ENCODE measurements at regions not wholly inside any gene's neighbourhood (a gene's known extent, or its start where the extent isn't known, plus 50 kb on each side); places are given as distances from the start of the nearest gene placed in this dataset.
"Not testable (repeated sequence)": the region's sequence is repeated elsewhere in the genome, so short reads cannot be mapped to it uniquely, and the experiment has no call there.

GRCh38 chr1:96080925-96081324 lies 640.7 kb upstream of the PTBP2 start:
- H3K36me3 ChIP-seq (replicated peaks), result no peaks in the 10 kb centered on the region
- no peak for DNase-seq (ENCODE audit: low spot score in 2 of 2)
- H3K9me3 ChIP-seq, result no peaks in the 10 kb centered on the region
- in situ Hi-C loops (cut with MboI; ENCODE audit: low sequenced_read_pairs), result no loop called here
- H3K27me3 ChIP-seq (ENCODE audit: low read depth), result no peaks in the 10 kb centered on the region
- H3K4me3 ChIP-seq, result no peak overlapping the region
- H3K4me1 ChIP-seq, result no peaks in the 10 kb centered on the region

- no peak overlapping the region for H3K4me3 ChIP-seq
- H3K9me3 ChIP-seq, result no peaks in the 10 kb centered on the region
- H3K4me1 ChIP-seq, result no peaks in the 10 kb centered on the region
- no peak for DNase-seq (ENCODE audit: low spot score in 2 of 2)
- no peaks in the 10 kb centered on the region for H3K27me3 ChIP-seq (ENCODE audit: low read depth)
- H3K36me3 ChIP-seq (replicated peaks), result no peaks in the 10 kb centered on the region
- in situ Hi-C loops (cut with MboI; ENCODE audit: low sequenced_read_pairs), result no loop called here
Observed at GRCh38 chr1:96087719-96088118, 633.9 kb upstream of the PTBP2 start.

GRCh38 chr1:96090134-96090533 lies 631.5 kb upstream of the PTBP2 start:
- no peaks in the 10 kb centered on the region for H3K36me3 ChIP-seq (replicated peaks)
- no peaks in the 10 kb centered on the region for H3K27me3 ChIP-seq (ENCODE audit: low read depth)
- no peak overlapping the region for H3K4me3 ChIP-seq
- no peaks in the 10 kb centered on the region for H3K4me1 ChIP-seq
- no peaks in the 10 kb centered on the region for H3K9me3 ChIP-seq
- DNase-seq (ENCODE audit: low spot score in 2 of 2), result no peak
- in situ Hi-C loops (cut with MboI; ENCODE audit: low sequenced_read_pairs), result no loop called here

- peak in 1 of 2 experiments; percentile 45 for DNase-seq (ENCODE audit: low spot score in 2 of 2)
- H3K36me3 ChIP-seq (replicated peaks), result no peaks in the 10 kb centered on the region
- no peak overlapping the region for H3K4me3 ChIP-seq
- in situ Hi-C loops (cut with MboI; ENCODE audit: low sequenced_read_pairs), result no loop called here
- no peaks in the 10 kb centered on the region for H3K27me3 ChIP-seq (ENCODE audit: low read depth)
- H3K4me1 ChIP-seq, result peaks cover 22% of the 10 kb centered on the region
- H3K9me3 ChIP-seq, result no peaks in the 10 kb centered on the region
Observed at GRCh38 chr1:96095849-96096612, 625.6 kb upstream of the PTBP2 start.

- Histone ChIP-seq H3K4me3 (no peak overlapping the region), H3K36me3 (replicated peaks) (no peaks in the 10 kb centered on the region), H3K27me3 (ENCODE audit: low read depth) (no peaks in the 10 kb centered on the region), H3K4me1 (peaks cover 22% of the 10 kb centered on the region), H3K9me3 (no peaks in the 10 kb centered on the region)
- DNase-seq (ENCODE audit: low spot score in 2 of 2), result peak in 1 of 2 experiments; percentile 50
- in situ Hi-C loops (cut with MboI; ENCODE audit: low sequenced_read_pairs), result no loop called here
Observed at GRCh38 chr1:96096613-96097321, 624.8 kb upstream of the PTBP2 start.

- Histone ChIP-seq H3K27me3 (ENCODE audit: low read depth) (no peaks in the 10 kb centered on the region), H3K36me3 (replicated peaks) (no peaks in the 10 kb centered on the region), H3K4me3 (no peak overlapping the region), H3K9me3 (no peaks in the 10 kb centered on the region), H3K4me1 (no peaks in the 10 kb centered on the region; the same call in 1 of the 2 replicates)
- no peak for DNase-seq (ENCODE audit: low spot score in 2 of 2)
- in situ Hi-C loops (cut with MboI; ENCODE audit: low sequenced_read_pairs), result no loop called here
Observed at GRCh38 chr1:96104506-96104905, 617.1 kb upstream of the PTBP2 start.

GRCh38 chr1:96104906-96105305 lies 616.7 kb upstream of the PTBP2 start:
- Histone ChIP-seq H3K9me3 (no peaks in the 10 kb centered on the region), H3K4me1 (no peaks in the 10 kb centered on the region), H3K4me3 (no peak overlapping the region), H3K36me3 (replicated peaks) (no peaks in the 10 kb centered on the region), H3K27me3 (ENCODE audit: low read depth) (no peaks in the 10 kb centered on the region)
- DNase-seq (ENCODE audit: low spot score in 2 of 2), result no peak
- in situ Hi-C loops (cut with MboI; ENCODE audit: low sequenced_read_pairs), result no loop called here

GRCh38 chr1:96116731-96117130 lies 604.9 kb upstream of the PTBP2 start:
- in situ Hi-C loops (cut with MboI; ENCODE audit: low sequenced_read_pairs), result no loop called here
- no peaks in the 10 kb centered on the region for H3K36me3 ChIP-seq (replicated peaks)
- H3K27me3 ChIP-seq (ENCODE audit: low read depth), result no peaks in the 10 kb centered on the region
- H3K4me1 ChIP-seq, result no peaks in the 10 kb centered on the region
- no peak overlapping the region for H3K4me3 ChIP-seq
- no peak for DNase-seq (ENCODE audit: low spot score in 2 of 2)
- H3K9me3 ChIP-seq, result no peaks in the 10 kb centered on the region

GRCh38 chr1:96130432-96130831 lies 591.2 kb upstream of the PTBP2 start:
- Histone ChIP-seq H3K27me3 (ENCODE audit: low read depth) (no peaks in the 10 kb centered on the region), H3K4me3 (no peak overlapping the region), H3K36me3 (replicated peaks) (no peaks in the 10 kb centered on the region), H3K9me3 (no peaks in the 10 kb centered on the region), H3K4me1 (no peaks in the 10 kb centered on the region)
- no peak for DNase-seq (ENCODE audit: low spot score in 2 of 2)
- in situ Hi-C loops (cut with MboI; ENCODE audit: low sequenced_read_pairs), result no loop called here

- Histone ChIP-seq H3K36me3 (replicated peaks) (no peaks in the 10 kb centered on the region), H3K4me3 (no peak overlapping the region), H3K9me3 (no peaks in the 10 kb centered on the region; the same call in 1 of the 2 replicates), H3K4me1 (peaks cover 5% of the 10 kb centered on the region; the same call in 1 of the 2 replicates), H3K27me3 (ENCODE audit: low read depth) (no peaks in the 10 kb centered on the region)
- no peak for DNase-seq (ENCODE audit: low spot score in 2 of 2)
- in situ Hi-C loops (cut with MboI; ENCODE audit: low sequenced_read_pairs), result no loop called here
Observed at GRCh38 chr1:96144636-96145035, 576.9 kb upstream of the PTBP2 start.

GRCh38 chr1:96145492-96145891 lies 576.1 kb upstream of the PTBP2 start:
- Histone ChIP-seq H3K36me3 (replicated peaks) (no peaks in the 10 kb centered on the region), H3K4me3 (no peak overlapping the region), H3K9me3 (no peaks in the 10 kb centered on the region; the same call in 1 of the 2 replicates), H3K4me1 (peaks cover 5% of the 10 kb centered on the region; the same call in 1 of the 2 replicates), H3K27me3 (ENCODE audit: low read depth) (no peaks in the 10 kb centered on the region)
- in situ Hi-C loops (cut with MboI; ENCODE audit: low sequenced_read_pairs), result no loop called here
- no peak for DNase-seq (ENCODE audit: low spot score in 2 of 2)

- in situ Hi-C loops (cut with MboI; ENCODE audit: low sequenced_read_pairs); H3K27me3 ChIP-seq (ENCODE audit: low read depth); H3K9me3 ChIP-seq; H3K4me3 ChIP-seq; DNase-seq (ENCODE audit: low spot score in 2 of 2); H3K36me3 ChIP-seq (replicated peaks): not testable (repeated sequence)
- peaks cover 26% of the 10 kb centered on the region for H3K4me1 ChIP-seq
Observed at GRCh38 chr1:96152957-96153356, 568.6 kb upstream of the PTBP2 start.

- no peaks in the 10 kb centered on the region for H3K27me3 ChIP-seq (ENCODE audit: low read depth)
- peaks cover 26% of the 10 kb centered on the region for H3K4me1 ChIP-seq
- H3K4me3 ChIP-seq, result no peak overlapping the region
- in situ Hi-C loops (cut with MboI; ENCODE audit: low sequenced_read_pairs), result no loop called here
- DNase-seq (ENCODE audit: low spot score in 2 of 2), result peak; percentile 43 to 66
- no peaks in the 10 kb centered on the region for H3K9me3 ChIP-seq
- no peaks in the 10 kb centered on the region for H3K36me3 ChIP-seq (replicated peaks)
Observed at GRCh38 chr1:96157101-96157500, 564.5 kb upstream of the PTBP2 start.

GRCh38 chr1:96159379-96159778 lies 562.2 kb upstream of the PTBP2 start:
- Histone ChIP-seq H3K4me1 (peaks cover 26% of the 10 kb centered on the region), H3K36me3 (replicated peaks) (no peaks in the 10 kb centered on the region), H3K4me3 (no peak overlapping the region), H3K27me3 (ENCODE audit: low read depth) (no peaks in the 10 kb centered on the region), H3K9me3 (no peaks in the 10 kb centered on the region)
- in situ Hi-C loops (cut with MboI; ENCODE audit: low sequenced_read_pairs), result no loop called here
- DNase-seq (ENCODE audit: low spot score in 2 of 2), result no peak

Measured in HAP-1 (cell line).